NCI-H774 (cell line): ENCODE measurements at regions not wholly inside any gene's neighbourhood (a gene's known extent, or its start where the extent isn't known, plus 50 kb on each side); places are given as distances from the start of the nearest gene placed in this dataset.
A peak's percentile ranks its signal among the peaks of the same experiment; 100 is the strongest.
"Not testable (repeated sequence)": the region's sequence is repeated elsewhere in the genome, so short reads cannot be mapped to it uniquely, and the experiment has no call there.

Experiments
- DNase-seq: peaks from one replicate; lab custom pipeline; 2025; lab: John Stamatoyannopoulos, UW

DNA sequence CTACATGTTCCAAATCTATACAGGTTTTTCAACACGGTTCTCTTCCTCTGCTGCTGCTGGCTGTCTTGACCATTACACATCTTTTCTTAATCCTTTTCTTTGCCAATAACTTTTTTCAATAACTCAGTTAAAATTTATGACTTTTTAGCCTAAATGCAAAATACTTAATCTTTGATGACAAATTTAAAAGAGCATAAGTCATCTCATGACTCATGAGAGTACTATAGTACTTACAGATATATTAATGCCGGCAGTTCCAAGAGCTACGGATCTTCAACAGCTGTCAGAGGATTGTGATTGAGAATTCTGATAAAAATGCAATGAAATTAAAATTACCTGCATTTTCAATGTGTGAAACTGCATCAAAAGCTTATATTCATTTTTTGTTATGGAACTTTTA is 105.5 kb downstream of the KPNA2 start:
- DNase-seq: no peak

DNA sequence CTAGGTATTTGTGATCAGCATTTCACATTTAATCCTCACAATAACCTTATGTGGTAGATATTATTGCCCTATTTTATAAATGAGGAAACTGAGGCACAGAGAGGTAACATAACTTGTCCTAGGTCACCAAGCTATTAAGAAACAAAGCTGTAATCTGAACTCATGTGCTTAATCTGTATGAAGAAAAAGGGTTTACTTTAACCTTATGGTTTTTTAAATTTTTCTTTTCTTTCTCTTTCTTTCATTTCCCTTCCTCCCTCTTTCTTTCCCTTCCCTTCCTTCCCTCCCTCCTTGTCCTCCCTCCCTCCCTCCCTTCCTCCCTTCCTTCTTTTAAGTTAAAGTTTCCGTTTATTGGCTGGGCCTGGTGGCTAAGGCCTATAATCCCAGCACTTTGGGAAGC is 105.2 kb upstream of the AMZ2 start:
- no peak for DNase-seq

DNA sequence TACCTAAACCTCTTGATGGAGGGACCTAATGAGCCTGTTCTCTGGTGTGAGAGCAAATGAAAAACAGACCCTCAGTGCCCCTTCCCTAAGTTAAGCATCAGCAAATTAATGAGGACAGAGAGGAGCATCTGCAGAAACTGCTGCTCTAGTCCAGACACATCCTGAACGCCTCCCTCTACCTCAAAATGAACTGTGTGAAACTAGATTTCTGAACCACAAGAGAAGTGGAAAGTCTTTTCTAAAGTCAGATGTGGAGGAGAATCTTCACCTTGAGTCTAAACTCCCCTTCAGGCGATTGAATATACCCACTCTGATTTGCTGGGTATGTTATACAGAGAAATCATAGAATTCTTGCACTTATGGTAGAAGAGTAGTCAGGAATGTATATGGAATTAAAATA is 104.4 kb upstream of the AMZ2 start:
- DNase-seq: no peak

DNA sequence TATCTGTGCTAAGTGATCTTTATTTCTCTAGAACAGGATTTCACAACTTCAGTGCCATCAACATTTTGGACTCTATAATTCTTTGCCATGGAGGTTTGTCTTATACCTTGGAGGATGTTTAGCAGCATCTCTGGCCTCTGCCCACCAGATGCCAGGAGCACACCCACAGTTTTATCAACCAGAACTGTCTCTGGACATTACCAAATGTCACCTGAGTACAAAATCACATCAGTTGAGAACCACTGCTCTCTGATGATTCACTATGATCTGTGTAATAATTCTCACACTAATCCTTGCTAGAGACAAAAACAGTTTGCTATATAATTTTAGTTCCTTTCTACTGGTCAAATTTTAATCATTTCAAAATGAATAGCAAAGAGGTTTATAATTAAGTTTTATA is 102.8 kb upstream of the AMZ2 start:
- DNase-seq: no peak

DNA sequence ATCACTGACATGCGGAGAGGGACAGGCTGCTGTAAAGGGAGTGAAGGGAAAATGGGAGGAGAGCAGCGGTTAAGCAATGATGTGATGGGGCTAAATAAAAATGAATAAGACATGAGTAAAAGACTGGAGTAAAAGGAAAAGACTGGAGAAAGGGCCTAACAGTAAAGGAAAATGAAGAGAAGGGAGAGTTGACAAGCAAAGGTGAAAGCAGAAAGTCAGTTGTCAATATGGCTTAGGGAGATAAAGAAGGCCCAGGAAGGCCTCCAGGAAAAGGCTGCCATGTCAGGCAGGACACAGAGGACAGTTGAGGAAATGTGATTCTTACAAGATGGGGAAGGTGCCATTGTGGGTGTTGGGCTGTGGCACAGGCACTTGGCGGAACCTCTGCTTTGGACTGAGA is 98.9 kb upstream of the AMZ2 start:
- DNase-seq: no peak

DNA sequence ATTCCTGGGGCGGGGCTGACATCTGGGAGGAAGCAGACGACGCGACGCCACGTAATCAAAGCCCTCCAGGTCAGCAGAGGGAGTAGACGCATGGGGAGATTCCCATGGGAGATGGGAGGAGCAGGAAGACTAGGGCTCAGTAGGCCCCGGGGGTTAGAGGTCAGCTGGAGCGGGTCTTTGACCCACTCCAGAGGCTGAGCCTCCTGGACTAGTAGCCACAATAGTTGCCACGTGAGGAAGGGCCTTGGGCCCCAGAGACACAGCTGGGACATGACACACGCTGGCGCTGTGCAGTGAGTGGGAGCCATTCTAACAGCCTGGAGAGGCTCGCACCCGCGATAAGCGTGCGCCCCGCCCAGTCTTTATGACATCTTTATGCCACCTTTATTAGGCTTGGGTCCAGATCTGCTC is 95.7 kb upstream of the AMZ2 start:
- no peak for DNase-seq

DNA sequence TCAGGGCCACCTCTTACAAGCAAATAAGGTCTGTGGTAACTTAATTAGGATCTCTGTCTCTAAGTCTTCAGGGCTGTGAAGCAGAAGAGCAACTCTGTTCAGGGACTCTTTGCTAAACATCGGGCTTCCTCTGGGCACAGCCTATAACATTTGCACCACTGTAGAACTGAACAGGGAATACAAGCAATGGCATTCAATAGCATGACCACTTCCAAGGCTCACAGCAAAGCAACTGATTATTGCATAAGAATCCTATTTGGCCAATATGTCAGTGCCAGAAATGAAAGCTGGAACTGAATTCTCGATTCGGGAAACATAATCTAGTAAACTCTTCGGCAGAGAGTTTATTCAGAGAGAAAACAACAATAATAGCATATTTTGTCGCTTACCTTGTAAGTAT is 92.2 kb upstream of the AMZ2 start:
- DNase-seq: no peak

DNA sequence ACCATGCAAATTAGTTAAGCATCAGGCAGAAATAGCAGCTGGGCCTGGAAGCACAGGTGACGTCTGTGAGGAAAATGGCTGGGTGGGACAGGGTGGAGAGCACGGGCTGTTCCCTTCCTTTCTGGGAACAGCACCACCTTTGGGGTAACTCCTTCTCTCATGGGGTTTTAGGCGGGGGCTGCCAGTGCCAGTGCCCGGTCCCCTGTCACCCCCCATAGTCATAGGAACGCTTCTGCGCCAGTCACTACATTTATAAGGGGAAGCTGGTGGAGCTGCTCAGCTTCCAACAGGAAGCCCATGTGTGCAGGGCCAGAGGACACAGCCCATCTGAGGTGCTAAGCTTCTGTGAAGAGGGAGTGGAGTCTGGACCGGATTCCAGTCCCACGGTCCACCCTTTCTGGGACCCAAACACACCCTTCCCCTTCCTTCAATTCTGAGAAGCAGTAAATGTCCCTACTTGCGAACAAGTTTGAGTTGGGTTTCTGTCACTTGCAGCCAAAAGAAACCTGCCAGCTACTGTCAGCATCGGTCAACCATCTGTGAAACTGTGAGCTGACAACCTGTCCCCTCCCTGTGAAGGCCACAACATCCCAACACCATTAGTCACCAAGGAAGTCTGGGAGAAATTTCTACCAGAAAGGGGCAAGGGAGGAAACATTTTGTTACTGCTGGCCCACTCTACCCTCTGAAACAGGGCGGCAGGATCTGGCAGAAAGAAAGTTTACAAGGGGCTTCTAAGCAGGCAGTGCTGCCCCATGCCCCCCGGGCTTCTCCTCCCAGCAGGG is 86.0 kb upstream of the AMZ2 start:
- DNase-seq: no peak

DNA sequence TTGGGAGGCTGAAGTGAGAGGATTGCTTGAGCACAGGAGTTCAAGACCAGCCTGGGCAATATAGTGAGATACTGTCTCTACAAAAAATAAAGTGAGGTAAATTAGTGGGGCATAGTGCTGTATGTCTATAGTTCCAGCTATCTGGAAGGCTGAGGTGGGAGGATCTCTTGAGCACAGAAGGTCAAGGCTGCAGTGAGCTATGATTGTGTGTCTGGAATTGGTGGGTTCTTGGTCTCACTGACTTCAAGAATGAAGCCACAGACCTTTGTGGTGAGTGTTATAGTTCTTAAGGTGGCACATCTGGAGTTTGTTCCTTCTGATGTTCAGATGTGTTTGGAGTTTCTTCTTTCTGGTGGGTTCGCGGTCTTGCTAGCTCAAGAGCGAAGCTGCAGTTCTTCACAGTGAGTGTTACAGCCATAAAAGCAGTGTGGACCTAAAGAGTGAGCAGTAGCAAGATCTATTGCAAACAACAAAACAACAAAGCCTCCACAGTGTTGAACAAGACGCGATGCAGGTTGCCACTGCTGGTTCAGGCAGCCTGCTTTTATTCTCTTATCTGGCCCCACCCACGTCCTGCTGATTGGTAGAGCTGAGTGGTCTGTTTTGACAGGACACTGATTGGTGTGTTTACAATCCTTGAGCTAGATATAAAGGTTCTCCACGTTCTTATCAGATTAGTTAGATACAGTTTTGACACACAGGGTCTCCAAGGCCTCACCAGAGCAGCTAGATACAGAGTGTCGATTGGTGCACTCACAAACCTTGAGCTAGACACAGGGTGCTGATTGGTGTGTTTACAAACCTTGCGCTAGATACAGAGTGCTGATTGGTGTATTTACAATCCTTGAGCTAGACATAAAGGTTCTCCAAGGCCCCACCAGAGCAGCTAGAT is 79.3 kb upstream of the AMZ2 start:
- DNase-seq: not testable (repeated sequence)

DNA sequence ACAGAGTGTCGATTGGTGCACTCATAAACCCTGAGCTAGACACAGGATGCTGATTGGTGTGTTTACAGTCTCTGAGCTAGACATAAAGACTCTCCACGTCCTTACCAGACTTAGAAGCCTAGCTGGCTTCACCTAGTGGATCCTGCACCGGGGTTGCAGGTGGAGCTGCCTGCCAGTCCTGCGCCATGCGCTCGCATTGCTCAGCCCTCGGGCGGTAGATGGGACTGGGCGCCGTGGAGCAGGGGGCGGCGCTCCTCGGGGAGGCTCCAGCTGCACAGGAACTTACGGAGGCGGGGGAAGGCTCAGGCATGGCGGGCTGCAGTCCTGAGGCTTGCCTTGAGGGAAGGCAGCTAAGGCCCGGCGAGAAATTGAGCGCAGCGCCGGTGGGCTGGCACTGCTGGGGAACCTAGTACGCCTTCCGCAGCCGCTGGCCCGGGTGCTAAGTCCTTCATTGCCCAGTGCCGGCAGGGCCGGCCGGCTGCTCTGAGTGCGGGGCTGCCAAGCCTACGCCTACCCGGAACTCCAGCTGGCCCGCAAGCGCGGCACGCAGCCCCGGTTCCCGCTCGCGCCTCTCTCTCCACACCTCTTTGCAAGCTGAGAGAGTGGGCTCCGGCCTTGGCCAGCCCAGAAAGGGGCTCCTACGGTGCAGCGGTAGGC is 78.5 kb upstream of the AMZ2 start:
- not testable (repeated sequence) for DNase-seq

DNA sequence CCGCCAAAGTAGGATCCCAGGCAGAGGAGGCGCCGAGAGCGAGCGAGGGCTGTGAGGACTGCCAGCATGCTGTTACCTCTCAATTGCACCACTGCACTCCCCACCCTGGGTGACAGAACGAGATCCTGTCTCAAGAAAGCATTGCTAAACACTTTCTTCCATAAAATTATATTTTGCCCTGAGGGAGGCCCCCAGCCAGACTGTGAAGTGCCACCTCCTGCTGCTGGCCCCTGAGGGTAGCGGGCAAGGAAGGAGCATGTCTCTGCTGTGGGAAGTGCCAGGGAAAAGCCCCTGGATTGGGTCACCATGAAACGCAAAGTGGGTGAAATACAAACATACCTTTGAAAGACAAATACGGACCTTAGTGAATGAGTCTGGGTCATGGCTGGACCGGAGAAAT is 78.0 kb upstream of the AMZ2 start:
- DNase-seq: no peak

DNA sequence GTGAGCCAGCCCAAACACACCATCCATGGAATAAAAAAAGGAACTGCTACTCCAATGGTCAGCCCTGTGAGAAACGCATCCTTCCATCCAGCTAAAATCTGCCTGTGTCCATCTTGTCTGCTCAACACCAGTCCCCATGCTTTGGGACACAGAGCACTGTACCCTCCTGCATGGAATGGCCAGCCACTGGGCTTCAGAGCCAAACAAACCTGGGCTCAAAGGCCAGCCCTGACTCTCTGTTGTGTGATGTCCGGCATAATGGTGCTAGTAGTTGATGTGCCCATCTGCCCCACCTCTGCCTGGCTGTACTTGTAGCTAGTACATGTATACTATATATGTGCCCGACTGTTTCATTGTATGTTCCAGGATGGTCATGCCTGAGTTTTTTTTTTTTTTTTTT is 77.6 kb upstream of the AMZ2 start:
- no peak for DNase-seq

DNA sequence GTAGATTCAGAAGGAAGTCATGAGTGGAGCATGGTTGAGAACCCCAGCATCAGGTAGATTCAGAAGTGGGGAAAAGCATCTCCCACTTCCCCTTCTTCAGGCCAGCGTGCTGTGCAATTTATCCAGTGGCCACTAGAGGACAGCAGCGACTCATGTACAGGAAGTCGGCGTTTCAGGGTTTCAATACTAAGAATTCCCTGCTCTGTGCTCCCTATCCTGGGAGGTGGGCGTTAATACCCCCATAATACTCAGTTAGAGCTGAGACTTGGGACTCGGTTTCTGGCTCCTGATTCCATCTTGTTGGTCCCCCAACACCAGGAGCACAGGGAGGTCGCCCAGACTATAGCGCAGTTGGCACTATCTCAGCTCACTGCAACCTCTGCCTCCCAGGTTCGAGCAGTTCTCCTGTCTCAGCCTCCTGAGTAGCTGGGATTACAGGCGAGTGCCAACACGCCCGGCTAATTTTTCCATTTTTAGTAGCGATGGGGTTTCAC is 75.3 kb upstream of the AMZ2 start:
- peak; percentile 78 for DNase-seq

DNA sequence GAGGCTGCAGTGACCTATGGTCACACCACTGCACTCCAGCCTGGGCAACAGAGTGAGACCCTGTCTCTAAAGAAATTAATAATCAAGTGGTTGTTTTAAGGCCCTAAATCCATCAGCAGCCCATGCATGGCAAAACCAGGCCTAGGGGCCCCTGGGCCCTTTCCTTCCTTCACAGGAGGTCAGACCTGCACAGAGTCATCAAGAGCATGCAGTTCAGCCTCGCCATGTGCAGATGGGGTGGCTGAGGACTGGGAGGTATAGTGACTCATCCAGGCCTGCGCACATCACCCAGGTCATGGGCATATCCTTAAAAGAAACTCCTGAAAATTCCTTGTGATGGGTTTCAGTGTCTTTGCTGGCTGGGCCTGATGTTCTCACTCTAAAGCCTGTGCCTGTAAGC is 72.4 kb upstream of the AMZ2 start:
- DNase-seq: no peak

DNA sequence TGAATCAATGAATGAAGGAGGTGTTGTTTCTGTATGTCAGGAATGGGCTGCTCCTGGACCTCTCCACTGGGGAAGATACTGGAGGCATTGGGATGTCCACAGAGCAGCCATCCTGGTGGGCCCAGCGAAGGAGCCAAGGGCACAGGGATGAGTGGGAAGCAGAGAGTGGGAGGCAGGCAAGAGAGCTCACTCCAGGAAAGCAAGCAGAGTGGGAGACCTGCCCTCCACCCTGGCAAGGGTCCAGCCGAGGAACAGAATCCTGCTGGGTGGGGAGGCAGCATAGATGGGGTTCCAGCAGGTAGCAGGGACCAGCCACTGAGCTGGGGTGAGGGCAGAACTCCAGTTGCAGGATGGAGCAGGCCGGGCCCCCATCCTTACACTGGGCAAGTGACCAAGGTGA is 71.9 kb upstream of the AMZ2 start:
- no peak for DNase-seq

DNA sequence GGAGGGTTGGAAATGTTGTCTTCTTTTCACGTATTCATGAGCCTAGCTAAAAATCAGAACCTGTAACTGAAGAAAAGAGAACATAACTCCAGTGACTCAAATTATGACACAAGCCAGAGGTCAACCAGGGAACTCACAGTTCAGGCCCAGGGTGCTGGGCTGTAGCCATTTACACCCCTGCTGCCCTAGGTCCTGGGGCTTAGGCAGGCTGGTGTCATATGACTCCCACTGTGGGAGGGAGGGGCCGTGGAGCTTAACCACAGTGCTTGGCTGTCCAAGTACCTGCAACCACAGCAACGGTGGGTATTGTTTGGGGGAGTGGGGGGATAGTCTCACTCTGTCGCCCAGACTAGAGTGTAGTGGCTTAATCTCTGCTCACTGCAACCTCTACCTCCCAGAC is 71.1 kb upstream of the AMZ2 start:
- no peak for DNase-seq

DNA sequence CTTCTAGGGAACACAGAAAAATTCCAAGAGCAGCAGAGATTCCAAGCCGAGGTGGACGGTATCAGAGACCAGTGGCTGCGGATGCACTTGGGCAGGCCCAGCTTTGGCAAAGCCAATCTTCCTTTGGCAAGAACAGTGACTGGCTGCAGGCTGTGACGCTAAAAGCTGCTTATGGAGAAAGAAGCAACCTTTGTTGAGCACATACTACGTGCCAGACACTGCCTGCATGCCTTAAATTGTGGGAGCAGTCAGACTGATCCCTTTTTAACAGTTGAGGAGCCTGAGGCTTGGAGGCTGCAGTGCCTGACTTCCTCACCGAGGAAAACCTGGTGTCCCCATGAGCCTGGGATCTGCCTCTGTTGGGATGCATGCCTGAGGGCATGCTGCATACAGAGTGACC is 69.0 kb upstream of the AMZ2 start:
- DNase-seq: no peak

DNA sequence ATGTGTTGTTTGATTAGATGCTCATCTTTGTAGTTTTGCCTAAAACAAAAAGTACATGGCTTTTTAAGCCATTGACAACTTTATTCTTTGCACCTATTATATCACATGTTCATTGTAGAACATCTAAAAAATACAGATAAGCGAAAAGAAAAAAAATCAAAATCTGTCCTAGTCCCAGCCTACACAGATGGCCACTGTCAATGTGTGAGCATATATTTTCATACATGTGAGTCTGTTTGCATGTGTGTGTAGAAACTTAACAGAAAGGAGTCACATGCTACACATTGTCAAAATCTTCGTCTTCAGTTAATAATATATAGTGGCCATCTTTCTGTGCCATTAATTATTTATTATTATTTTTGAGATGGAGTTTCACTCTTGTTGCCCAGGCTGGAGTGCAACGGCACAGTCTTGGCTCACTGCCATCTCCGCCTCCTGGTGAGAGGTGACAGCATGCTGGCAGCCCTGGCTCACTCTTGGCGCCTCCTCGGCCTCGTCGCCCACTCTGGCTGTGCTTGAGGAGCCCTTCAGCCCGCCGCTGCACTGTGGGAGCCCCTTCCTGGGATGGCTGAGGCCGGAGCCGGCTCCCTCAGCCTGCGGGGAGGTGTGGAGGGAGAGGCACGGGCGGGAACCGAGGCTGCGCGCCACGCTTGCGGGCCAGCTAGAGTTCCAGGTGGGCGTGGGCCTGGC is 68.5 kb upstream of the AMZ2 start:
- DNase-seq: no peak

DNA sequence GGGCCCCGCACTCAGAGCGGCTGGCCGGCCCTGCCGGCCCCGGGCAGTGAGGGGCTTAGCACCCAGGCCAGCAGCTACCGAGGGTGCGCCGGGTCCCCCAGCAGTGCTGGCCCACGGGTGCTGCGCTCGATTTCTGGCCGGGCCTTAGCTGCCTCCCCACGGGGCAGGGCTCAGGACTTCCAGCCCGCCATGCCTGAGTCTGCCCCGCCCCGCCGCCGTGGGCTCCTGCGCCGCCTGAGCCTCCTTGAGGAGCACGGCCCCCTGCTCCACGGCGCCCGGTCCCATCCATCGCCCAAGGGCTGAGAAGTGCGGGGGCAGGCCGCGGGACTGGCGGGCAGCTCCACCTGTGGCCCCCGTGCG is 67.9 kb upstream of the AMZ2 start:
- no peak for DNase-seq

DNA sequence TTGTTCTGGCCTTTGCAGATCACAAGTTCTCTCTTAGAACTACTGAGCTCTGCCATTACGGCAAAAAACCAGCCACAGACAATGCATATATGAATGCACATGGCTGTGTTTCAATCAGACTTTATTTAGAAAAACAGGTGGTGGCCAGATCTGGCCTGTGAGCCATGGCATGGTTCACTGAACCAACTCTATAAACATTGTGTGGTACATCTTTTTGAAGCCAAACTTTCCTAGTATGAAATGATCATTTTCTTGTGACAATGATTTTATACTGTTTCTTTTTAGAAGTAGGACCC is 65.9 kb upstream of the AMZ2 start:
- no peak for DNase-seq

DNA sequence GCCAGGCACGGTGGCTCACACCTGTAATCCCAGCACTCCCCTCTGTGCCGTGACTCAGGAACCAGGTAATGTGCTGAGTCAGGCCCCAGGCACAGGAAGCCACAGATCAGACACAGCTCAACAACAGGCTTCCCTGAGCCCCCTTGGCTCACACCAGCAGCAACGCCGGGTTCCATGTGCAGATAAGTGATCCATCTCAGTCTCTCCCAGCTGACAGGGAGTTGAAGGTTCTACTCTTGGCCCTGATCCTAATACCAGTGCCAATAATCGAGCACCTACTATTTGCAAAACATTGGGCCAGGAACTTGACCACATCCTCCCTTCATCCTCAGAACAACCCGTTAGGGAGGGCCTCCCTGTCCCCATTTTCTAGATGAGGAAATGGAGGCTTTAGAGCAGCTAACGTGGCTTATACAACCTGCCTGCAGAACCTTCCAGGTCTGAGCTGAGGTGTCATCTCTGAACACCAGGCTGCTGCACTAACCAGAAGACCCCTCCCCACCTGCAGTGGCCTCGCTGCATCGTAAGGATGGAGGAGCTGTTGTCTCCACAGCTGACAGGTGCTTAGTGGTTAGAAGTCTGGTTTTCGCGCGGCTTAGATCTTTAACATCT is 64.8 kb upstream of the AMZ2 start:
- no peak for DNase-seq

DNA sequence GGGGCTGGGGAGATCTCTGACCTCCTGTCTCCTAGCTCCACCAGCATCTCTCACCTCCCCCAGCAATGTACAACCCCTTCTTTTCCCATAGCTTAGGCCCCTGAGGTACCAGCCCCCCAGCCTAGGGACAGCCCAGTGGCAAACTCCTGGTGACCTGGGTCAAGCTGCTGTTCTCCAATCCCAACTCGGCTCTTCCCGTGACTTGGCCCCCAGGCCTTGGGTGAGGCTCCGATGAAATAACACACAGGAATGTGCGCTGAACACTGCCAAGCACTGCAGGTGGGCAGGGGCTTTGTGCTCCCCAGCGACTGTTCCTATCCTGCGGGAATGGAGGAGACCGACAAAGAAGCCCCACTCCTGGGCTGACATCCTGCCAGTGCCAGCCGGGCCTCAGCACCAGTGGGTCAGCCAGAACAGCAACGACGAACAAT is 63.7 kb upstream of the AMZ2 start:
- no peak for DNase-seq
